GM19372 (cell line): ENCODE measurements at regions not wholly inside any gene's neighbourhood (a gene's known extent, or its start where the extent isn't known, plus 50 kb on each side); places are given as distances from the start of the nearest gene placed in this dataset.

Source experiments
- ATAC-seq: cut with Tn5 transposase; IDR thresholded peaks from one replicate; pipeline ENCODE4 v1.9.1; 2021; ENCODE audit warnings: mild to moderate bottlenecking, low read depth, moderate library complexity; ENCODE audit not compliant: unreplicated experiment

GRCh38 chr18:27839141-27839540 lies 337.8 kb downstream of the CDH2 start:
- no peak for ATAC-seq

DNA sequence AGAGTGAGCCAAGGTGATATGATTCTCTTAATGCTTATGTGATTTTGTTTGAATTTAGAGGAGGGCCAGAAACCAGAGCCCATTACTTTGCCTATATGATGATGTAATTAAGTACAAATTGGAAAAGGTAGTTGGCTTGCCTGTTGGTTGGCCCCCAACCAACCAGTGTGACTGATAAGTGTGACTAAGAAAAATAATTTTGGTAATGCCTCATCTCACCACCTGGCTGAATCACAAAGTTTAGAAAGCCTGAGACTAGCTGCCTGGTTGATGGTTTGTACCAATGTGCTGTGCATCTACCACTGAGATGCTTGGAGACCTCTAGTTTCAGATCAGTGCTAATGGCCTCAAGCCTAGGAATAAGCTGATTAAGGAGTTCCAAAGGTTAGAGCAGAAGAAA lies 338.7 kb downstream of the CDH2 start:
- no peak for ATAC-seq

DNA sequence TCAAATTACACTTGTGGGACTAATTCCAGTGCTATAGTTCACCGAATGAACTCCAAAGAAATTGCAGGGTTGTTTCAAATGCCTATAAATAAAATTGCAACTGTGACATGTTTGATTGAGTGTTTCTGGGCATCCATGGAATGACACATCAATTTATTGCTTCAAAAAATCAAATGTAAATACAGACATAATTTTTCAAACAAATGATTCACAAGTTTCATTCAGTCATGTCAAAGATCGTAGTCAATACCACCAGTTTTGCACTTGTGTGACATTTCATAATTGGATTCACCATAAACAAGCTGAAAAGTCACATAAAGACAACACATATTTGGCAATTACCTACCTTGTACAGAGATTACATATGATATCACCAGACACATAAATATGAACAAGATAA lies 350.8 kb downstream of the CDH2 start:
- ATAC-seq: no peak

GRCh38 chr18:27825689-27826088 lies 351.2 kb downstream of the CDH2 start:
- no peak for ATAC-seq

GRCh38 chr18:27824841-27825681 lies 351.9 kb downstream of the CDH2 start:
- no peak for ATAC-seq

GRCh38 chr18:27824275-27824674 lies 352.7 kb downstream of the CDH2 start:
- ATAC-seq: no peak

DNA sequence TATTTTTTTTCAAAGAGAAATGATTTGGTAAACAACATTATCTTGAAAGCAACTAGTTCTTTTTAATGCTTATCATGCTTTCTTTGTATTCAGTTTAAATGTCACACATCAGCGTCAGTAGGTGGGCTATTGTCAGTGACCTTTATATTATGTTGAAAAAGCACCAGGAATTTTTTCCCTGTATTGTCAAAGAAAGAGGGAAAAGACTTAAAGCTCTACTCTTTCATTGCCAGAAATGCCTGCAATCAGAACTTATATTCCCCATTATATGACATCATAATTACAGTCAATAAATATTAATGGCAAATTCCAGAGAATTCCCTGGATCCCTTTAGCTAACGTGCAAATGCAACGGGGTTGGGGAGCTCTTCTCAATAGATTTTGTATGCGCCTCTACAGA lies 353.9 kb downstream of the CDH2 start:
- ATAC-seq: no peak

DNA sequence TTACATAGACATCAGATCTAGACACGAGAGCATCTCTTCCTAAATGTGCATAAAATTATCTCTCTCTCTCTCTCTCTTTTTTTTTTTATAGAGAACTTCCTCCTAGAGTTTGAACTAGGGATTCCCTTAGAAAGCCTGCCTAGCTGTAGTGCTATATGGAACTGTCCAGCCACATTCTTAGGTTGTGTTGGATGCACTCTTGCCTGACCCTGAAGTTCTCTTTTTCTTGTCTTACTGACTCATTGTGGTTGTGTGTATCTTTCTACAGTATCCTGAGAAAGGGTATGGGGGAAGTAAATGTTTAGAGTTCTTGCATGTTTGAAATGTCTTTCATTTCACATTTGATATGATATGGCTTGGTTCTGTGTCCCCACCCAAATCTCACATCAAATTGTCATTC lies 368.2 kb downstream of the CDH2 start:
- ATAC-seq: no peak

- no peak for ATAC-seq
Measured at GRCh38 chr18:27803957-27804356, 373.0 kb downstream of the CDH2 start.

DNA sequence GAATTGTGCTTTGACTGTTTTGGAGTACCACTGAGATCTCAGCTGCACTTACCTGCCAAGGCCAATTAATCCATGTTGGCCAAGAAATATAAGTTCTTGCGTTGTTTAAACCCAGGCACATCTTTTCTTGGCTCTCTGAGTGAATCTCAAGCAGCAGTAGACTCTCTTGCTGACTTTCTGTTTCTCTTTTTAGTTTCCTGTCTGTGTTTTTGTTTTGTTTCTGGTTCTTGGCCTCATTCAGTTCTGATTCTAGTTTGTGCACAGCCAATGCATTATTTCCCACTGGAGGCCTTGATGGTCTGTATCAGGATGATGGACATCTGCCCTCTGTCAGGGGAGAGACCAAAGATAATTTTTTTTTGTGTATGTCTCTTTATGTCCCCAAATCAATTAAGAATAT lies 379.4 kb downstream of the CDH2 start:
- ATAC-seq: no peak

DNA sequence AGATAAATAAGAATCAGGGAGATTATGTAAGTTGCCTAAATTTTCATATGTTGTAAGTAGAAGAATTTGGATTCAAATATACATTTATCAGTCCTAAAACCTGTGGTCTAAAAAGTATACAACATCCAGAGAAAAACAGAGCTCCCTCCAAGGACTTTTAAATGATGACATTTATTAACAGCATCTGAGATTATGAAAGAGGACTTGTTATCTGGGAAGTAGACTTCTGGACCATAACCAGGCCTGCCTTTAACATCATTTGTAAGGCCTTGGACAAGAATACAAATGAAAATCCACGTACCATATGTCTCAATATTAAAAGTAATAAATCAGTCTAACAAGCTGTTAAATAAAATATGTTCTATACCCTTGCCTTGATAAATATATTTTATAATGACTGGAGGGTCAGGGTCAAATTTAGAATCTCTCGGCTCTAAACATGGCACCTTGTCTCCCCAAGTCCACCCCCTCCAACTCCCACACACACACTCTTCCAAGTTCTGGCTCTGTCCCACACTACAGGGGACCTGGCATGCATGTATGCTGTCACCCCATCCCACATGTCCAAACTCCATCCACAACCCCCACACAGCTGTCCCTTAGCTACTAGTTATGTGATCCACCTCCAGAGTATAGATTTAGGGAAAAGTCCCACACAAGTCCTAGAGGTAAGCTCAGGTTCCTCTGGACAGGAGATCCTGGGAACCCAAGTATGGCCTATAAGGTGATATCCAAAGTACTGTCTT lies 382.6 kb downstream of the CDH2 start:
- ATAC-seq: no peak

DNA sequence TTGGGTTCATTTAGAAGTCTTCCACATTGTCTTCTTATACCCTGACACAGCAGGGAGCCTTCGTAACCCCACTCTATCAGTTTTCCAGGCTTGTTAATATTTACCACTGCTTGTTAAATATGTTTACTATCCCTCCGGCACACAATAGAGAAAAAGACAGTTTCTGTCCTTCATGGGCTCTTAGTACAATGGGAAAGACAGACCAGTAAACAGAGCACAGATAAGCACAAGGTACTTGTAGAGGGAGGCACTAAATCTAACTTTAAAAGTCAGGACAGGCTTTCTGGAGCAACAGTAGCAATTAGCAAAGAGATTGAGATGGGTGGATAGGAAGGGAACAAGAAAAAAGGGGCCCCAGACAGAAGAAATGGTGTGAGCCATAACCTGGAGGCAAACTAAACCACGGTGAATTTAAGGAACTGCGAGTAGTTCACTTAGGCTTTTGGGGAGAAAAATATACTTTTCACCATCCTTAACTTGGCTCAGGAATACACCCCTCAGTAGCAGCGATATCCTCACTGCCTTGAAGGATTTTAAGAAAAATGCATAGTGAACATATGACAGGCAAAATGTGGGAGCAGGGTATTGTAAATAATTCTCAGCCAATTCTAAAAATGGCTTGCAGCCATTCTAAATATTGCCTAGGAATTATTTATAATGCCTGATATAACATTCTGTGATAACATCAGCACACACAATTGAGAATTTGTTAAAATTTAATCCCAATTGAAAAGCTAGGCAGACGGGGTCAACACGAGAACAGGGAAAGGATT lies 383.7 kb downstream of the CDH2 start:
- no peak for ATAC-seq

DNA sequence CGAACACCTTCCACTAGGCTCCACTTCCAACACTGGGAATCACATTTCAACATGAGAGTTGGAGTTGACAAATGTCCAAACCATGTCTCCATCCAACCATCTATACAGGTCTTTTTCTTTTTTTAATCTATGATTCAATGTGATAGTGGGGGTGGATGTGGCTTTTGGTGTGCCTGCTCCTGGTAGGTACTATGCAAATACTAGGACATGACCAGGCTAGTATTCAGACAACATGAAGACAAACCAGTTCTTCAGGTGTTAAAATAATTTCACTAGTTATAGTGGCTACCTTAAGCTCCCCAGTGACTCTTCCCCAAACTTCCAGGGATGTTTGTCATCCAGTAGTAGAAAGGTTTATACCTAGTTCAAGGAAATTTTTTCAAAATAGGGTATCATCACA lies 387.5 kb downstream of the CDH2 start:
- ATAC-seq: no peak

- no peak for ATAC-seq
Measured at GRCh38 chr18:27787547-27787946, 389.4 kb downstream of the CDH2 start.

GRCh38 chr18:27785815-27786471 lies 391.0 kb downstream of the CDH2 start:
- no peak for ATAC-seq

DNA sequence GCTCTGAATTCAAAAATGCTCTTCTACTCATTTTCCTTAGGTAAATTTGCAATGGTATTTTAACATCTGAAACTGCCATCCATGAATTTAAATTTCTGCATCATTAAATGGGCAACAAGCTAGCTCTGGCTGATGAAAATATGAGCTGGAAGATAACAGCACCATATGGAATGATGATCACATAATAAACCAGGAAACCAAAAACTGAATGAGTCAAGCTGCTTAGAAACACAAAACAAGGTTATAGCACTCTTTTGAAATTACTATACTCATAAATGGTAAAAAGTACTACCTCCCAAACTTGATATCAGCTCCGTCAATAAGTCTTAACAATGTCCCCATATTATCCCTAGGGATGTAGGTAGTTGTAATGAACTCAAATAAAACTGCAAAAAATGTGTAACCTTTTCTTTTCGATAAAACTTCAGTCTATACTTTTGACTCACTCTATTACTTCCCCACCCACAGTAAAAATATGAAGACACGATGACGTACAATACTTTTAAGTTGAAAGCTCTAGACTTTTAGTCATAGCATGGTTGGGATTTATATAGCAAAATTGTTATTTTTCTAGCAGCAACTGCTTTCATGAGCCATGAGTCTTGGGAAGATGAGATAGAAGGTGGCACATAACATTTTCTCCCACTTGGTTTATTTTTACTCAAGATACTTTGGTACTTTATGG lies 396.7 kb downstream of the CDH2 start:
- no peak for ATAC-seq

DNA sequence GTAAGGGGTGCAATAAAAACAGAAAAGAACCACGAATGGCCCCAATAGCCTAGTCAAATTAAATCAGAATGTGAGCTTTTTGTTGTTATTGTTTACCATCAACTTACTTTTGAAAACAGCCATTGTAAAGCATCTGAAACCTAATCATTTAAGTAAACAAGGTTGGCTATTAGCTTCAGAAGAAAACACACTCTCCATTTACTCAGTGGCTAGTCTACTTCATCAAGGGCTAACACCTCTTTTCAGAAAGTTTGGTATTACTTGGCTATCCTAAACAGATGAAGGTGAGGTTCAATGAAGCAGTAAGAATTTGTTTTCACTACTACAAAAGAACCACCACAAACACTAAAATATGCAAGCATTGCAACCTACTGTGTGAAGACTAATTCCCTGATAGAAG lies 398.0 kb downstream of the CDH2 start:
- no peak for ATAC-seq

DNA sequence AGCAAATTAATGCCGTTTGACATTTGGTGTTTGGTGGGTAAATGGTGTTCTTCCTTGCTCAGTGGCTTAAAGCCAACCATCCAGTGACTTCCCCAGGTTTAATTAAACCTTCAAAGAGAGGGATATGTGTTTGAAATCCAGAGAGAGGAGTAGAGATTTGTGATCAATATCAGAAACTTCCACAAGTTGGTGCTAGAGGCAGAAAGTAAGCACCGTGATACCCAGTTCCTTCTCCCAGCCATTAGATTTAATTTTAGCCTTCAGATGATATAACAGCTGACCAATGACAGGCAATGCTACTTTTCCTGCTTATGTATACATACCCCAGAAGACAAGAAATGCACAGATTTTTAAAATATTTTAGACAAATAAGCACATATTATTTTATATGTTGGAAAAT lies 398.5 kb downstream of the CDH2 start:
- ATAC-seq: no peak

DNA sequence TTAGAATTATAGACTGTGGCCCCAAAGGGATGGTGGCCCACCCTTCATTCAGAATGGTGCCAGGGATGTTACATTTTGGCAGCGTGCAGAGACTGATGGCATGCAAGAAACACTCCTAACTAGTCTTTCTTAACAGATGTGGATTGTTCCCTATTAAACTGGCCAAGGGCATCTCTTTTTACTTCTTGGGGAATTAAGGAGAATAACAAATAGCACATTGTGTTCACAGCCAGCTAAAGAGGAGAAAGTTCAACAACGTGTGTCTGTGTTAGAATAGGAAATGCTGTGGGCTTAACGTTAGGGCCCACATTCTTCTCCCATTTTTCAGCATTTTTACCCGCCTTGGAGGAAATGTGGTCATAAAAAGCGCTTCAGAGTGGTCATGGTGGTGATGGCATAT lies 404.8 kb downstream of the CDH2 start:
- ATAC-seq: no peak

GRCh38 chr18:27771571-27771970 lies 405.4 kb downstream of the CDH2 start:
- no peak for ATAC-seq
